Trophoblast cell (in vitro differentiated cells and primary cell): ENCODE measurements at regions not wholly inside any gene's neighbourhood (a gene's known extent, or its start where the extent isn't known, plus 50 kb on each side); places are given as distances from the start of the nearest gene placed in this dataset.

Experiments used
- DNase-seq, 2 donors: peaks; one replicate each; pipeline ENCODE4 v3.0.0-alpha.2; 2016
- H2AFZ ChIP-seq: 2 replicates; pipeline ENCODE4 v1.6.1; 2013; ENCODE audit warnings: low read length, moderate library complexity, mild to moderate bottlenecking; ENCODE audit not compliant: insufficient read depth, poor library complexity
- H2AK5ac ChIP-seq: 2 replicates; pipeline ENCODE4 v1.6.1; 2013; ENCODE audit warnings: mild to moderate bottlenecking, low read length
- H2BK120ac ChIP-seq: 2 replicates; pipeline ENCODE4 v1.6.1; 2013; ENCODE audit warnings: low read length, mild to moderate bottlenecking, moderate library complexity; ENCODE audit not compliant: insufficient read depth, poor library complexity
- H2BK12ac ChIP-seq: 2 replicates; pipeline ENCODE4 v1.6.1; 2013; ENCODE audit warnings: mild to moderate bottlenecking, low read length, moderate library complexity
- H2BK5ac ChIP-seq: 2 replicates; pipeline ENCODE4 v1.6.1; 2013; ENCODE audit warnings: low read length, low read depth, moderate library complexity, mild to moderate bottlenecking; ENCODE audit not compliant: poor library complexity
- H3K14ac ChIP-seq: 2 replicates; pipeline ENCODE4 v1.6.1; 2013; ENCODE audit warnings: mild to moderate bottlenecking, low read length
- H3K18ac ChIP-seq: 2 replicates; pipeline ENCODE4 v1.6.1; 2013; ENCODE audit warnings: mild to moderate bottlenecking, low read length
- H3K23ac ChIP-seq: 2 replicates; pipeline ENCODE4 v1.6.1; 2013; ENCODE audit warnings: low read length
- H3K27ac ChIP-seq: 2 replicates; pipeline ENCODE4 v1.5.1; 2013; ENCODE audit warnings: low read depth, mild to moderate bottlenecking, inconsistent platforms, low read length, moderate library complexity
- H3K27me3 ChIP-seq: 2 replicates; pipeline ENCODE4 v1.6.1; 2013; ENCODE audit warnings: inconsistent platforms, mild to moderate bottlenecking, low read length, moderate library complexity; ENCODE audit not compliant: insufficient read depth
- H3K36me3 ChIP-seq, 2 experiments: 1 replicate in 1 of 2; 2 replicates in 1 of 2; pipeline ENCODE4 v1.6.1; 2013; ENCODE audit warnings: low read length in 2 of 2, mild to moderate bottlenecking in 2 of 2, moderate library complexity in 1 of 2; ENCODE audit not compliant: insufficient read depth in 2 of 2, control insufficient read depth in 1 of 2
- H3K4ac ChIP-seq: 2 replicates; pipeline ENCODE4 v1.6.1; 2013; ENCODE audit warnings: low read depth, mild to moderate bottlenecking, low read length, moderate library complexity
- H3K4me1 ChIP-seq, 2 experiments: 1 replicate in 1 of 2; 2 replicates in 1 of 2; pipeline ENCODE4 v1.6.1; 2013; ENCODE audit warnings: low read length in 2 of 2, mild to moderate bottlenecking in 2 of 2, moderate library complexity in 1 of 2; ENCODE audit not compliant: insufficient read depth in 2 of 2, control insufficient read depth in 1 of 2
- H3K4me2 ChIP-seq: 2 replicates; pipeline ENCODE4 v1.6.1; 2013; ENCODE audit warnings: inconsistent platforms, mild to moderate bottlenecking, low read length, moderate library complexity
- H3K4me3 ChIP-seq: 2 replicates; pipeline ENCODE4 v1.5.1; 2013; ENCODE audit warnings: mild to moderate bottlenecking, low read depth, low read length, inconsistent platforms
- H3K79me1 ChIP-seq: one replicate; pipeline ENCODE4 v1.6.1; 2013; ENCODE audit warnings: low read length
- H3K79me2 ChIP-seq: 2 replicates; pipeline ENCODE4 v1.6.1; 2013; ENCODE audit warnings: low read length, mild to moderate bottlenecking; ENCODE audit not compliant: control insufficient read depth, insufficient read depth, poor library complexity
- H3K9ac ChIP-seq: 2 replicates; pipeline ENCODE4 v1.6.1; 2013; ENCODE audit warnings: mild to moderate bottlenecking, low read length
- H3K9me3 ChIP-seq: 2 replicates; pipeline ENCODE4 v1.6.1; 2013; ENCODE audit warnings: low read depth, mild to moderate bottlenecking, control low read depth, inconsistent platforms, low read length; ENCODE audit not compliant: insufficient read depth
- H4K12ac ChIP-seq: 2 replicates; pipeline ENCODE4 v1.6.1; 2013; ENCODE audit warnings: low read depth, mild to moderate bottlenecking, low read length, moderate library complexity
- H4K8ac ChIP-seq: 2 replicates; pipeline ENCODE4 v1.6.1; 2013; ENCODE audit warnings: low read depth, mild to moderate bottlenecking, low read length, moderate library complexity
- H4K91ac ChIP-seq: one replicate; pipeline ENCODE4 v1.6.1; 2013; ENCODE audit warnings: low read depth, mild to moderate bottlenecking, low read length, moderate library complexity
- WGBS: extraction: QIAGEN DNeasy Blood & Tissue Kit; methylation state at CpG from one replicate; pipeline ENCODE4 v1.1.7; 2013; ENCODE audit warnings: missing lambda C conversion rate; ENCODE audit not compliant: insufficient read length, insufficient coverage; ENCODE audit errors: extremely low coverage; 5-methylcytosine and 5-hydroxymethylcytosine counted together

DNA sequence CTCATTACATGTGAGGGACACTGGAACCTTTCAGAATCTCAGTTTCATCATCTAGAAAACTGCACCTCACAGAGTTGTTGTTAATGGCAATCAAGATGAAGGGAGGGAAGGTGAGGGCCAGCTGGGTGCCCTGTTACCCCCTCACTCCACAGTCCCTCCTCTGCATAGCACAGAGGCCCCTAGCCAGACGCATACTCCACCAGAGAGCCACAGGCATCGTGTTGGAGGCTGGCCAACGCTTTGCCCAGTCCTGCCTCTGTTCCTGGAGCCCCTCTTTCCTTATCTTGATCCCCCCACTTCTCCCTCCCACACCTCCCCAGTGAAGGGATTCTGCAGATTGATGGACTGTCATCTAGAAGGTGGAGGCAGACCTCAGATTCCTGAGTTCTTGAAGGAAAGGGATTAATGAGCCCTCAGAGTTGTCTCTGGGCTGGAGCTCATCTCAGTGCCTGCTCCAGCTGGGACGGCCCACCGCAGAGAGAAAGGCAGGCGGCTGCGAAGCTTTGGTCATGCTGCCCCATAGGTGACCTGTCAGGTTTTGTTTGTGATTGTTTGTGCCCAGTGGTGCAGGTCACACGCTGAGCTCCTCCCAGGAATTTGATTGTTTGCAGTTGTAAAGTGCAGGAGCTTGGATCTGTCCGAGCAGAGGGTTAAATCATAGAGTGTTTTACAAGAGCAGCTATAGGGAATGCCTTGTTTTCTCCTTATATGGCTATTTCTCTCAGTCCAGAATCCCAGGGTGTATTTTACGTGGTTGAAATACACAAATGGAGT lies 487.3 kb downstream of the CCDC171 start:
- Histone ChIP-seq H3K4ac (no peak overlapping the region), H3K23ac (no peak overlapping the region), H3K14ac (peak overlapping the region; percentile 54), H3K27ac (no peak overlapping the region), H3K79me1 (no peaks in the 10 kb centered on the region), H3K18ac (no peak overlapping the region), H3K4me1 (peaks cover 6 to 13% of the 10 kb centered on the region in 2 experiments), H2AK5ac (peak overlapping the region; percentile 42), H4K8ac (no peak overlapping the region), H3K79me2 (no peaks in the 10 kb centered on the region), H2BK5ac (no peak overlapping the region), H2BK120ac (no peak overlapping the region), H4K12ac (no peak overlapping the region), H3K4me3 (no peak overlapping the region), H3K36me3 (no peaks in the 10 kb centered on the region), H3K27me3 (no peaks in the 10 kb centered on the region), H2BK12ac (peak overlapping the region; percentile 5), H3K9me3 (no peaks in the 10 kb centered on the region), H2AFZ (no peak overlapping the region), H3K4me2 (no peak overlapping the region), H3K9ac (no peak overlapping the region), H4K91ac (peak overlapping the region; percentile 37)
- no CpG with 5 or more reads among the region's 10 CpGs for WGBS
- DNase-seq, result no peak

DNA sequence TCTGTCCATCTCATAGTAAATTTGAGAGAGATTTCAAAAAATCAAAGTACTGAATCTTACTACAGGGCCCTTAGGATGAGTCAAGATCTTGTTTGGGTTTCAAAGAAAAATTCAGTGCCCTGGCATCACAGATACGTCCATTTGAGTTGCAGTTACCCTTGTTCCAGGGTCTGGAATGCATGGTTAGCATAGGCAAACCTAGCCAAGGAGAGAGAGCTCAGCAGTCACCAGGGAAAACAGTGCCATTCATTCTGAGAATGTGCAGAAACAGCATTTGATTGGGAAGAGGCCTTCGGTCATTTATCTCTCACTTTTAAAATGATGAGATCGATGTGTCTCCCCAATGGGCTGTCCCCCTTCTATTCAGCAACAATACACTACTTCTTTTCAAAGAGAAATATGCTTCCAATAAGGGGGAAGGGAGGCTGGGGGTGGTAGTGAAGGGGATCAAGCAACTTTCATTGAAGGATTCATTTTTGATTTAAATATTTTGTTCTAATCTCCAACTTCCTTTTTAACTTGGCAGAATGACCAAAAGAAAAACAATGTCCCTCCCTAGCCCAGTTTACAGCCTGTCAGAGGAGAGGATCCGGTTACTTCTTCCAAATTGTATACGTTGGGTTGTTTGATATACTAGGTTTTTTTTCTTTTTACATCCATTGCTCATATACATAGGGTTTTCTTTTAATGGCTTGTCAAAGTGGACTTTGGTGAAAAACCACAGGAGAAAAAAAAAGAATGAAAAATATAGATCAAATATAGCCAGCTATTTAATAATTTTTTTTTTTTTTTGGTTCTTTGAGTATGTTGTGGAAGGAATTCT lies 491.1 kb downstream of the CCDC171 start:
- WGBS, result no CpG with 5 or more reads among the region's 5 CpGs
- Histone ChIP-seq H2BK120ac (no peak overlapping the region), H3K36me3 (no peaks in the 10 kb centered on the region), H3K23ac (no peak overlapping the region), H3K9me3 (peaks cover 4% of the 10 kb centered on the region), H3K18ac (no peak overlapping the region), H4K91ac (no peak overlapping the region), H3K79me1 (no peaks in the 10 kb centered on the region), H3K4me2 (no peak overlapping the region), H2BK12ac (no peak overlapping the region), H3K27me3 (no peaks in the 10 kb centered on the region), H3K14ac (no peak overlapping the region), H4K12ac (no peak overlapping the region), H4K8ac (no peak overlapping the region), H2BK5ac (no peak overlapping the region), H2AK5ac (no peak overlapping the region), H3K4me1 (peaks cover 6 to 13% of the 10 kb centered on the region in 2 experiments), H3K27ac (no peak overlapping the region), H3K9ac (no peak overlapping the region), H3K4me3 (no peak overlapping the region), H3K79me2 (no peaks in the 10 kb centered on the region), H2AFZ (no peak overlapping the region), H3K4ac (no peak overlapping the region)
- no peak for DNase-seq

DNA sequence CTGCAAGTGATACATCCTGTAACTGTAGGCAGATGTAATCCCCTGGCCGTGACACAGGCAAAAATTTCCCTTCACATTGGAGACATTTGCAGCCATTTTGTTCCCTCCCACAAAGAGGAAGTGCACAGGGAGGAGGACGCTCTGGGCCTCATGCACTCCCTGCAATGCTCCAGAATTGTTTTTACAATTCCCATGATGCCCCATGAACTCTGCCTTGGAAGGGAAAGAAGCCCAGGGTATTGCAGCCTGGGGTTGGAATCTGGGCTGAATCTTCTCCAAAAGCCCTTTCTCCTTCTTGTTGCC lies 491.7 kb downstream of the CCDC171 start:
- H3K27me3 ChIP-seq, result no peaks in the 10 kb centered on the region
- no peak overlapping the region for H3K4me3 ChIP-seq
- WGBS, result no CpG with 5 or more reads among the region's 2 CpGs
- no peak overlapping the region for H3K4ac ChIP-seq
- no peaks in the 10 kb centered on the region for H3K36me3 ChIP-seq
- H3K9me3 ChIP-seq, result peaks cover 4% of the 10 kb centered on the region
- H3K4me2 ChIP-seq, result no peak overlapping the region
- H3K4me1 ChIP-seq, result peaks cover 6 to 9% of the 10 kb centered on the region in 2 experiments
- H2BK5ac ChIP-seq, result no peak overlapping the region
- H4K91ac ChIP-seq, result no peak overlapping the region
- no peaks in the 10 kb centered on the region for H3K79me1 ChIP-seq
- H3K18ac ChIP-seq, result no peak overlapping the region
- no peak overlapping the region for H2BK12ac ChIP-seq
- H2AK5ac ChIP-seq, result no peak overlapping the region
- H4K12ac ChIP-seq, result no peak overlapping the region
- no peak overlapping the region for H2AFZ ChIP-seq
- no peak overlapping the region for H3K27ac ChIP-seq
- no peak overlapping the region for H4K8ac ChIP-seq
- no peaks in the 10 kb centered on the region for H3K79me2 ChIP-seq
- no peak overlapping the region for H3K14ac ChIP-seq
- no peak for DNase-seq
- H2BK120ac ChIP-seq, result no peak overlapping the region
- no peak overlapping the region for H3K9ac ChIP-seq
- H3K23ac ChIP-seq, result no peak overlapping the region

DNA sequence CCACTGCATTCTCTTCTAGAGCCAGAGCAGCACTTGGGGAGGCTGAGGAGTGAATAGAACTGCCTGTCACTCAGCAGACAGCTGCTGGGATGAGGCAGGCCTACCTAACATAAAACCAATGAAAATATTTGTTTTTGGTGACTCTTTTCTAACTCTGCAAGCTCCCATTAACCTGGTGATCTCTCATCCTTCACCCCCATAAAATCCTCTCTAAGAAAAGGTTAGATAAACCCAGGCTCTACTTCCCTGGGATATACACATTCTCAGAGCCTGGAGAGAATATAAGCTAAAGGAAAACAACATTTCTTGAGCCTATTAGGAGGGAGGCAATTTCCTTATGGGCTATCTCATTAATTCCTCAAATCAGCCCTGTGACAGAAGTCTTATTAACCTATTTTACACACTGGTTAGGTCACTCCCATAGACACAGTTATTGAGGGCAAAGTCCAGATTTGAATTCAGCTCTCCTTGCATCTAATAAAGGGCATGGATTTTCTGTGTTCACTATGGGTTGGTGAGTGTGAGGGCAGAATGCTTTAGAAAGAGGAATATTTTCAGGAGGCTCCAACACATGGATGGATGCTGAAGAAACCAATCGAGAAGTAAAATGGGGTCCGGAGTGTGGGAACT lies 492.9 kb downstream of the CCDC171 start:
- Histone ChIP-seq H3K4me2 (no peak overlapping the region), H3K79me2 (no peaks in the 10 kb centered on the region), H2AK5ac (no peak overlapping the region), H4K12ac (no peak overlapping the region), H4K91ac (no peak overlapping the region), H3K23ac (no peak overlapping the region), H3K27me3 (no peaks in the 10 kb centered on the region), H4K8ac (no peak overlapping the region), H2BK120ac (no peak overlapping the region), H3K4me1 (peaks cover 0 to 2% of the 10 kb centered on the region in 2 experiments), H3K27ac (no peak overlapping the region), H3K4me3 (no peak overlapping the region), H2BK12ac (no peak overlapping the region), H3K36me3 (no peaks in the 10 kb centered on the region), H3K79me1 (no peaks in the 10 kb centered on the region), H3K4ac (no peak overlapping the region), H3K9ac (no peak overlapping the region), H3K18ac (no peak overlapping the region), H2BK5ac (no peak overlapping the region), H3K14ac (no peak overlapping the region), H2AFZ (no peak overlapping the region), H3K9me3 (peaks cover 4% of the 10 kb centered on the region)
- no CpG with 5 or more reads among the region's 2 CpGs for WGBS
- no peak for DNase-seq
